IMR-90 (cell line): ENCODE measurements at regions not wholly inside any gene's neighbourhood (a gene's known extent, or its start where the extent isn't known, plus 50 kb on each side); places are given as distances from the start of the nearest gene placed in this dataset.

Source experiments
- ATAC-seq: fragments of 200-7000 bp; cut with Tn5 transposase; 2 replicates; pipeline ENCODE4 v1.9.1; 2020; ENCODE audit warnings: low read depth, mild to moderate bottlenecking, moderate library complexity
- BruUV-seq: library from RNA; stranded (reverse); fragments of 400-500 nt; replicated peaks from 2 replicates; lab custom pipeline; 2021; lab: Mats Ljungman, UMichigan
- CTCF ChIA-PET: fragments of 300-600 bp; formaldehyde crosslinking; extraction: SDS; loops from one replicate; lab custom pipeline; 2021; ENCODE audit warnings: antibody characterized with exemption; lab: Yijun Ruan, JAX
- POLR2A ChIA-PET: fragments of 300-600 bp; sonication (Branson Sonifier 250); formaldehyde crosslinking; loops from one replicate; lab custom pipeline; 2022; ENCODE audit warnings: antibody characterized with exemption; ENCODE audit not compliant: unreplicated experiment; lab: Charles Lee
- DNase-seq: peaks from one replicate; pipeline ENCODE4 v3.0.0; 2013
- H2AFZ ChIP-seq: replicated peaks from 2 replicates; pipeline ENCODE3; 2013; ENCODE audit warnings: low read length, mild to moderate bottlenecking; ENCODE audit not compliant: poor library complexity
- H2AK5ac ChIP-seq: 2 replicates; pipeline ENCODE4 v1.6.1; 2013; ENCODE audit warnings: low read depth, low read length, inconsistent platforms
- H2AK9ac ChIP-seq: replicated peaks from 2 replicates; pipeline ENCODE3; 2013; ENCODE audit warnings: mild to moderate bottlenecking, low read depth, low read length, moderate library complexity; ENCODE audit not compliant: poor library complexity
- H2BK120ac ChIP-seq: 2 replicates; pipeline ENCODE4 v1.6.1; 2013; ENCODE audit warnings: low read depth, low read length, inconsistent platforms
- H2BK15ac ChIP-seq: 3 replicates; pipeline ENCODE4 v1.6.1; 2013; ENCODE audit warnings: low read depth, low read length, inconsistent platforms
- H2BK20ac ChIP-seq: 2 replicates; pipeline ENCODE4 v1.6.1; 2013; ENCODE audit warnings: low read depth, mild to moderate bottlenecking, inconsistent platforms, low read length, moderate library complexity
- H2BK5ac ChIP-seq: 2 replicates; pipeline ENCODE4 v1.6.1; 2013; ENCODE audit warnings: mild to moderate bottlenecking, low read depth, low read length, inconsistent platforms; ENCODE audit not compliant: poor library complexity, severe bottlenecking
- H3K14ac ChIP-seq: replicated peaks from 2 replicates; pipeline ENCODE4 v1.6.1; 2013; ENCODE audit warnings: low read depth, low read length, inconsistent platforms
- H3K18ac ChIP-seq: 2 replicates; pipeline ENCODE4 v1.6.1; 2013; ENCODE audit warnings: low read depth, low read length, control low read depth
- H3K23ac ChIP-seq: 2 replicates; pipeline ENCODE4 v1.6.1; 2013; ENCODE audit warnings: low read depth, low read length, inconsistent platforms
- H3K27ac ChIP-seq: 2 replicates; pipeline ENCODE4 v1.5.1; 2013; ENCODE audit warnings: mild to moderate bottlenecking, control low read depth, low read length; ENCODE audit not compliant: insufficient read depth
- H3K27me3 ChIP-seq: 2 replicates; pipeline ENCODE4 v1.6.1; 2013; ENCODE audit warnings: low read length; ENCODE audit not compliant: control insufficient read depth, insufficient read depth
- H3K36me3 ChIP-seq: 2 replicates; pipeline ENCODE4 v1.6.1; 2013; ENCODE audit warnings: low read length, mixed read lengths; ENCODE audit not compliant: control insufficient read depth, insufficient read depth
- H3K4ac ChIP-seq: 2 replicates; pipeline ENCODE4 v1.6.1; 2013; ENCODE audit warnings: low read depth, low read length, inconsistent platforms
- H3K4me1 ChIP-seq: 2 replicates; pipeline ENCODE4 v1.6.1; 2013; ENCODE audit warnings: low read length, mixed read lengths; ENCODE audit not compliant: control insufficient read depth, insufficient read depth
- H3K4me2 ChIP-seq: 2 replicates; pipeline ENCODE4 v1.6.1; 2013; ENCODE audit warnings: low read depth, mild to moderate bottlenecking, control low read depth, low read length, moderate library complexity
- H3K4me3 ChIP-seq: 2 replicates; pipeline ENCODE4 v1.5.1; 2013; ENCODE audit warnings: low read depth, mild to moderate bottlenecking, control low read depth, low read length, moderate library complexity; ENCODE audit not compliant: insufficient read depth
- H3K56ac ChIP-seq: 2 replicates; pipeline ENCODE4 v1.6.1; 2013; ENCODE audit warnings: low read length, inconsistent platforms; ENCODE audit not compliant: insufficient read depth; ENCODE audit errors: extremely low read depth
- H3K79me1 ChIP-seq, 2 experiments: 2 replicates each; pipeline ENCODE4 v1.6.1; 2013; ENCODE audit warnings: low read length in 2 of 2, inconsistent platforms in 1 of 2, low read depth in 1 of 2
- H3K9ac ChIP-seq: 2 replicates; pipeline ENCODE4 v1.6.1; 2013; ENCODE audit warnings: low read depth, low read length, control low read depth
- H3K9me1 ChIP-seq: 2 replicates; pipeline ENCODE4 v1.6.1; 2013; ENCODE audit warnings: low read length, inconsistent platforms; ENCODE audit not compliant: insufficient read depth
- H3K9me3 ChIP-seq: 2 replicates; pipeline ENCODE4 v1.6.1; 2013; ENCODE audit warnings: low read length; ENCODE audit not compliant: control insufficient read depth, insufficient read depth
- H4K20me1 ChIP-seq: 2 replicates; pipeline ENCODE4 v1.6.1; 2013; ENCODE audit warnings: low read length, inconsistent platforms; ENCODE audit not compliant: insufficient read depth
- H4K5ac ChIP-seq: 2 replicates; pipeline ENCODE4 v1.6.1; 2013; ENCODE audit warnings: mild to moderate bottlenecking, low read depth, low read length, control low read depth
- H4K8ac ChIP-seq, 2 experiments: 2 replicates each; pipeline ENCODE4 v1.6.1; 2013; ENCODE audit warnings: low read depth in 2 of 2, low read length in 2 of 2, control low read depth in 1 of 2, inconsistent platforms in 1 of 2
- H4K91ac ChIP-seq: 2 replicates; pipeline ENCODE4 v1.6.1; 2013; ENCODE audit warnings: low read depth, low read length, inconsistent platforms; ENCODE audit not compliant: insufficient read depth
- BHLHE40 ChIP-seq: fragments of 150-350 bp; IDR thresholded peaks from 2 replicates; pipeline ENCODE4 v1.6.1; 2016; ENCODE audit warnings: mild to moderate bottlenecking, low read depth, low read length
- CHD1 ChIP-seq: IDR thresholded peaks from 2 replicates; pipeline ENCODE4 v1.6.1; 2012; ENCODE audit warnings: low read depth, low read length, improper control_type of control experiment
- CTCF ChIP-seq: conservative IDR thresholded peaks from 2 replicates; pipeline ENCODE4 v1.5.1; 2012; ENCODE audit warnings: mild to moderate bottlenecking, low read depth, low read length, improper control_type of control experiment
- ELK1 ChIP-seq: fragments of 150-350 bp; IDR thresholded peaks from 2 replicates; pipeline ENCODE4 v1.6.1; 2016; ENCODE audit warnings: low read depth, mild to moderate bottlenecking, low read length, moderate library complexity, borderline replicate concordance
- FOS ChIP-seq: fragments of 150-350 bp; IDR thresholded peaks from 2 replicates; pipeline ENCODE4 v1.6.1; 2016; ENCODE audit warnings: low read depth, low read length
- MXI1 ChIP-seq: IDR thresholded peaks from 2 replicates; pipeline ENCODE4 v1.6.1; 2012; ENCODE audit warnings: low read depth, mild to moderate bottlenecking, low read length, moderate library complexity, borderline replicate concordance
- NFE2L2 ChIP-seq: fragments of 150-350 bp; IDR thresholded peaks from 2 replicates; pipeline ENCODE4 v1.6.1; 2016; ENCODE audit warnings: low read depth, mild to moderate bottlenecking, low read length
- POLR2A ChIP-seq: IDR thresholded peaks from 2 replicates; pipeline ENCODE4 v1.6.1; 2012; ENCODE audit warnings: mild to moderate bottlenecking, low read depth, low read length
- RAD21 ChIP-seq: IDR thresholded peaks from 2 replicates; pipeline ENCODE4 v1.6.1; 2012; ENCODE audit warnings: low read length, improper control_type of control experiment
- RCOR1 ChIP-seq: IDR thresholded peaks from 2 replicates; pipeline ENCODE4 v1.6.1; 2012; ENCODE audit warnings: mild to moderate bottlenecking, low read length, improper control_type of control experiment; ENCODE audit not compliant: insufficient replicate concordance
- RFX5 ChIP-seq: IDR thresholded peaks from 2 replicates; pipeline ENCODE4 v1.8.0; 2012; ENCODE audit warnings: low read depth, mild to moderate bottlenecking, low read length, moderate library complexity
- SMC3 ChIP-seq: fragments of 150-350 bp; IDR thresholded peaks from 2 replicates; pipeline ENCODE4 v1.6.1; 2016; ENCODE audit warnings: low read depth, mild to moderate bottlenecking, antibody characterized with exemption, low read length, moderate library complexity
- USF2 ChIP-seq: fragments of 150-350 bp; IDR thresholded peaks from 2 replicates; pipeline ENCODE4 v1.6.1; 2017; ENCODE audit warnings: mild to moderate bottlenecking, antibody characterized with exemption, low read length, low read depth
- WGBS, 2 experiments: methylation state at CpG; one replicate each; pipeline versions ENCODE4 v1.1.5 to v1.1.7; 2013; ENCODE audit warnings: missing lambda C conversion rate in 2 of 2; ENCODE audit not compliant: insufficient read length in 1 of 2; ENCODE audit errors: extremely low coverage in 2 of 2; 5-methylcytosine and 5-hydroxymethylcytosine counted together
- dilution Hi-C: fragments of 300-500 bp; cut with HindIII; formaldehyde crosslinking; loops from one replicate; pipeline ENCODE4 v1.14.3; 2018; ENCODE audit warnings: low sequenced_read_pairs; ENCODE audit not compliant: unreplicated experiment
- in situ Hi-C: fragments of 300-500 bp; cut with MboI; formaldehyde crosslinking; loops from 3 replicates; pipeline ENCODE4 v1.14.3; 2019; ENCODE audit warnings: low sequenced_read_pairs, inconsistent platforms, mixed read lengths
- intact Hi-C: fragments of 100-400 bp; cut with micrococcal nuclease; formaldehyde crosslinking; loops from 2 replicates; pipeline ENCODE4 v1.10.0; 2022

- ATAC-seq (no peak), DNase-seq (no peak)
- H3K4ac ChIP-seq: no peak overlapping the region
- H4K8ac ChIP-seq: no peak overlapping the region
- H3K56ac ChIP-seq: no peak overlapping the region
- in situ Hi-C loops (no loop called here), intact Hi-C loops (no loop called here), dilution Hi-C loops (no loop called here)
- no peak overlapping the region for H2BK15ac ChIP-seq
- H3K36me3 ChIP-seq: no peaks in the 10 kb centered on the region
- H3K9me3 ChIP-seq: no peaks in the 10 kb centered on the region
- no peaks in the 10 kb centered on the region for H3K79me1 ChIP-seq
- H3K27ac ChIP-seq: no peak overlapping the region
- H3K9ac ChIP-seq: no peak overlapping the region
- H3K23ac ChIP-seq: no peak overlapping the region
- no peak overlapping the region for H3K4me3 ChIP-seq
- no peak overlapping the region for H2AK9ac ChIP-seq
- TF ChIP-seq RCOR1: no peak
- TF ChIP-seq FOS: no peak
- no peak for TF ChIP-seq CHD1
- TF ChIP-seq RAD21: no peak
- no peak for TF ChIP-seq ELK1
- no peak for TF ChIP-seq BHLHE40
- no peak for TF ChIP-seq RFX5
- TF ChIP-seq USF2: no peak
- no peak for TF ChIP-seq MXI1
- TF ChIP-seq NFE2L2: no peak
- TF ChIP-seq CTCF: no peak
- no peak for TF ChIP-seq POLR2A
- TF ChIP-seq SMC3: no peak
- no peak overlapping the region for H3K14ac ChIP-seq
- WGBS, 2 experiments: no CpG with 5 or more reads among the region's 4 CpGs
- no peak overlapping the region for H2BK20ac ChIP-seq
- H2BK120ac ChIP-seq: no peak overlapping the region
- no peak overlapping the region for H3K4me2 ChIP-seq
- BruUV-seq: no TSS peak
- H2AFZ ChIP-seq: no peak overlapping the region
- H4K5ac ChIP-seq: no peak overlapping the region
- no peaks in the 10 kb centered on the region for H3K9me1 ChIP-seq
- H2AK5ac ChIP-seq: no peak overlapping the region
- no peak overlapping the region for H2BK5ac ChIP-seq
- H3K4me1 ChIP-seq: no peaks in the 10 kb centered on the region
- H3K18ac ChIP-seq: no peak overlapping the region
- POLR2A ChIA-PET: no interaction called here
- CTCF ChIA-PET: no interaction called here
- no peaks in the 10 kb centered on the region for H3K27me3 ChIP-seq
- no peaks in the 10 kb centered on the region for H4K20me1 ChIP-seq
- H4K91ac ChIP-seq: no peak overlapping the region
Measured at GRCh38 chr15:47955021-47955420, 165.8 kb upstream of the SLC24A5 start.
